ENCODE measurements at regions not wholly inside any gene's neighbourhood (a gene's known extent, or its start where the extent isn't known, plus 50 kb on each side); places are given as distances from the start of the nearest gene placed in this dataset.

DNA sequence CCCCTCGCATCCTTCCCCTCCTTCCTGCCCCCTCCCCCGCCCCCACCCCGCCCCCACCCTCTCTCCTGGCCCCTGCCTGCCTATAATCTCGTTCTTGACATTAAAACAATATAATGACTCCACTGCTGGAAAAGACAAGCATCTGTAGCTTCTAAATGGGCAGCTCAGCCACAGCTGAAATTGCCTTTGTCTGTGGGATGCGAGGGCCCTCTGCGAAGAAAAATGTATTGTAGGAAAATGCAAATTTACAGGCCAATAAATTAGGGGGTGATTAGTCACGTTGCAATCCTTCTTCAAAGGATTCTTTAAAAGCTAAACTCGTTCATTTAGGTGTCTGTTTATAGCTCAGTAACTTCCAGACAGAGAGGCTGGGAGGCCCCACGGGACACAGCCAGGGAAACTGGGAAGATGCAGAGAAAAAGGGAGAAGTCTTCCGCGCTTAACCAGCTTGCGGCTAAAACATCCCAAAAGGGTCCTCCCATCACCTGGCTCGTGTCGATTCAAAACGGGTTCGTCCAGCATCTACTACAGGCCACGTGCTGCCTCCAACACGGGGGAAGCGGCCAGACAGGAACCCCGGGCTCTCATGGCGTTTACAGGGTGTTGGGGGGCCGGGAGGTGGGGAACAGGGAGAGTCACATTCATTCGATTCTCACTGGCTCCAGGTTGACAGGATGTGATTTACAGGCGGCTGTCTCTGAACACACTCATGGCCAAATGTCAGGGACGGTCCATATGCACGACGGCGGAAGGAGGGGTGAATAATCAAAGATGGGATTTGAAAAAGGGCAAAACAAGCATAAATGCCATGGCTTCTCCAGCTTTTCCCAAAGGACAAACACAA is 100.5 kb upstream of the ZBTB40 start:
- Histone ChIP-seq H3K4me3 (ENCODE audit: low read depth in 1 of 2, low read length in 2 of 2) (no peak overlapping the region), H4K20me1 (ENCODE audit: insufficient read depth, low read length) (no peaks in the 10 kb centered on the region), H3K79me2 (ENCODE audit: insufficient read depth, low read length) (no peaks in the 10 kb centered on the region), H3K27me3 (ENCODE audit: insufficient read depth, low read length, poor library complexity) (peaks cover 28% of the 10 kb centered on the region), H3K36me3 (ENCODE audit: insufficient read depth, low read length) (no peaks in the 10 kb centered on the region), H3K9ac (ENCODE audit: low read depth, low read length) (no peak overlapping the region), H3K4me1 (ENCODE audit: insufficient read depth, low read length) (no peaks in the 10 kb centered on the region), H3K4me2 (ENCODE audit: insufficient read depth, low read length) (no peak overlapping the region), H2AFZ (ENCODE audit: low read depth, low read length) (no peak overlapping the region), H3K9me3 (ENCODE audit: insufficient read depth, low read length, severe bottlenecking) (no peaks in the 10 kb centered on the region), H3K27ac (ENCODE audit: low read length) (no peak overlapping the region)
- no peak for ATAC-seq (ENCODE audit: insufficient read depth, low read depth)
- no peak for TF ChIP-seq EZH2 (IDR thresholded peaks at IDR 0.05; ENCODE audit: borderline replicate concordance, low read depth, low read length, severe bottlenecking)
- no peak for DNase-seq

DNA sequence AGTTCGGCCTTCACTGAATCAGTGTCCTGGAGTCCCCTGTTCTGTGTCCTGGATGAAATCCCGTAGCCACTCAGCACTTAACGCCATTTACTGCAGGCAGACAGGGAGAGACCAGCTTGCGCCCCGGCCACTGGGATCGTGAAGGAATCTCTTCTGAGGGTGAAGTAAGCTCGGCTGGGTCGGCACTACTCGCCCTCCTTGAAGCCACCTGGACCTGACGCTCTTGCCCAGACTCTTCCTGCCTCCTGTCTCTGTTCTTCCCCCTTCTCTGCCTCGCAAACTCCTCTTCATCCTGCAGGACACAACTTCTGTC is 99.9 kb upstream of the ZBTB40 start:
- TF ChIP-seq, protein P1, sequence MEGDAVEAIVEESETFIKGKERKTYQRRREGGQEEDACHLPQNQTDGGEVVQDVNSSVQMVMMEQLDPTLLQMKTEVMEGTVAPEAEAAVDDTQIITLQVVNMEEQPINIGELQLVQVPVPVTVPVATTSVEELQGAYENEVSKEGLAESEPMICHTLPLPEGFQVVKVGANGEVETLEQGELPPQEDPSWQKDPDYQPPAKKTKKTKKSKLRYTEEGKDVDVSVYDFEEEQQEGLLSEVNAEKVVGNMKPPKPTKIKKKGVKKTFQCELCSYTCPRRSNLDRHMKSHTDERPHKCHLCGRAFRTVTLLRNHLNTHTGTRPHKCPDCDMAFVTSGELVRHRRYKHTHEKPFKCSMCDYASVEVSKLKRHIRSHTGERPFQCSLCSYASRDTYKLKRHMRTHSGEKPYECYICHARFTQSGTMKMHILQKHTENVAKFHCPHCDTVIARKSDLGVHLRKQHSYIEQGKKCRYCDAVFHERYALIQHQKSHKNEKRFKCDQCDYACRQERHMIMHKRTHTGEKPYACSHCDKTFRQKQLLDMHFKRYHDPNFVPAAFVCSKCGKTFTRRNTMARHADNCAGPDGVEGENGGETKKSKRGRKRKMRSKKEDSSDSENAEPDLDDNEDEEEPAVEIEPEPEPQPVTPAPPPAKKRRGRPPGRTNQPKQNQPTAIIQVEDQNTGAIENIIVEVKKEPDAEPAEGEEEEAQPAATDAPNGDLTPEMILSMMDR (IDR thresholded peaks at IDR 0.05; ENCODE audit: borderline replicate concordance, extremely low read depth, low read length, poor library complexity, severe bottlenecking) = no peak
- no peak for TF ChIP-seq EZH2 (IDR thresholded peaks at IDR 0.05; ENCODE audit: borderline replicate concordance, low read depth, low read length, severe bottlenecking)
- H4K20me1 ChIP-seq (ENCODE audit: insufficient read depth, low read length) = no peaks in the 10 kb centered on the region
- ATAC-seq (ENCODE audit: insufficient read depth, low read depth) (no peak), DNase-seq (no peak)
- H2AFZ ChIP-seq (ENCODE audit: low read depth, low read length) = no peak overlapping the region
- H3K36me3 ChIP-seq (ENCODE audit: insufficient read depth, low read length) = no peaks in the 10 kb centered on the region
- no peaks in the 10 kb centered on the region for H3K4me1 ChIP-seq (ENCODE audit: insufficient read depth, low read length)
- peaks cover 28% of the 10 kb centered on the region for H3K27me3 ChIP-seq (ENCODE audit: insufficient read depth, low read length, poor library complexity)
- no peak overlapping the region for H3K4me2 ChIP-seq (ENCODE audit: insufficient read depth, low read length)
- H3K27ac ChIP-seq (ENCODE audit: low read length) = no peak overlapping the region
- H3K4me3 ChIP-seq (ENCODE audit: low read depth in 1 of 2, low read length in 2 of 2) = no peak overlapping the region
- no peak overlapping the region for H3K9ac ChIP-seq (ENCODE audit: low read depth, low read length)
- H3K9me3 ChIP-seq (ENCODE audit: insufficient read depth, low read length, severe bottlenecking) = no peaks in the 10 kb centered on the region
- no peaks in the 10 kb centered on the region for H3K79me2 ChIP-seq (ENCODE audit: insufficient read depth, low read length)

DNA sequence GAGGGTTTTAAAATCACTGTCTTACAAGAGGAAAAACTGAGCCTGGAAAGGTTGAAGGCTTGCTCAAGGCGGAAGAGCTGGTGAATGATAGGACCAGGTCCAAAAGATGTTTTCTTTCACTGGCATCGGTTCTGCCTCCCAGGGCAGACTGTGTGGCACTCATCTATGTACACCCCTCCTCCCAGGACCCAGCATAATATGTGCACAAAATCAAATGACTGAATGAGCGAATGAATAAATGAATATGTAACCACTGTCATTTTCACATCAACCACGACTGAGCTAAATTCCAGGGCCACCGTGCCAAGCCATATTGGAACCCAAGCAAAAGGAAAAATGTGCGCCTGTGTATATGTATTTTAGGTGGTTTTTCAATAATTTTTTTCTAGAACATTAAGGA is 99.3 kb upstream of the ZBTB40 start:
- no peak overlapping the region for H2AFZ ChIP-seq (ENCODE audit: low read depth, low read length)
- TF ChIP-seq, protein P1 (IDR thresholded peaks at IDR 0.05; ENCODE audit: borderline replicate concordance, extremely low read depth, low read length, poor library complexity, severe bottlenecking) = no peak
- no peak for TF ChIP-seq EZH2 (IDR thresholded peaks at IDR 0.05; ENCODE audit: borderline replicate concordance, low read depth, low read length, severe bottlenecking)
- no peak overlapping the region for H3K4me3 ChIP-seq (ENCODE audit: low read depth in 1 of 2, low read length in 2 of 2)
- no peaks in the 10 kb centered on the region for H3K9me3 ChIP-seq (ENCODE audit: insufficient read depth, low read length, severe bottlenecking)
- H3K4me2 ChIP-seq (ENCODE audit: insufficient read depth, low read length) = no peak overlapping the region
- no peak overlapping the region for H3K27ac ChIP-seq (ENCODE audit: low read length)
- peaks cover 28% of the 10 kb centered on the region for H3K27me3 ChIP-seq (ENCODE audit: insufficient read depth, low read length, poor library complexity)
- no peak for DNase-seq
- no peak overlapping the region for H3K9ac ChIP-seq (ENCODE audit: low read depth, low read length)
- ATAC-seq (ENCODE audit: insufficient read depth, low read depth) = no peak
- no peaks in the 10 kb centered on the region for H3K4me1 ChIP-seq (ENCODE audit: insufficient read depth, low read length)
- no peaks in the 10 kb centered on the region for H3K36me3 ChIP-seq (ENCODE audit: insufficient read depth, low read length)
- no peaks in the 10 kb centered on the region for H3K79me2 ChIP-seq (ENCODE audit: insufficient read depth, low read length)
- H4K20me1 ChIP-seq (ENCODE audit: insufficient read depth, low read length) = no peaks in the 10 kb centered on the region

DNA sequence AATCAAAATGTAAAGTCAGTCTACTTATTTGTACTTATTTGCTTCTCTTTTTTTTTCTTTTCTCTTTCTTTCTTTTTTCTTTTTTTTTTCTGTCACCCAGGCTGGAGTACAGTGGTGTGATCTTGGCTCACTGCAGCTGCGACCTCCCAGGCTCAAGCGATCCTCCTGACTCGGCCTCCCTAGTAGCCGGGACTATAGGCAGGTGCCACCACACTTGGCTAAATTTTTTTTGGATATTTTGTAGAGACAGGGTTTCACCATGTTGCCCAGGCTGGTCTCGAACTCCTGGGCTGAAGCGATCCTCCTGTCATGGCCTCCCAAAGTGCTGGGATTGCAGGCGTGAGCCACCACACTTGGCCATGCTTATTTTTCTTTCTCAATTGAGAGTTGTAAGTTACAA is 98.8 kb upstream of the ZBTB40 start:
- Histone ChIP-seq H3K79me2 (ENCODE audit: insufficient read depth, low read length) (no peaks in the 10 kb centered on the region), H3K27ac (ENCODE audit: low read length) (no peak overlapping the region), H2AFZ (ENCODE audit: low read depth, low read length) (no peak overlapping the region), H3K4me2 (ENCODE audit: insufficient read depth, low read length) (no peak overlapping the region), H3K27me3 (ENCODE audit: insufficient read depth, low read length, poor library complexity) (peaks cover 28% of the 10 kb centered on the region), H3K36me3 (ENCODE audit: insufficient read depth, low read length) (no peaks in the 10 kb centered on the region), H4K20me1 (ENCODE audit: insufficient read depth, low read length) (no peaks in the 10 kb centered on the region), H3K9me3 (ENCODE audit: insufficient read depth, low read length, severe bottlenecking) (no peaks in the 10 kb centered on the region), H3K4me1 (ENCODE audit: insufficient read depth, low read length) (no peaks in the 10 kb centered on the region), H3K9ac (ENCODE audit: low read depth, low read length) (no peak overlapping the region), H3K4me3 (ENCODE audit: low read depth in 1 of 2, low read length in 2 of 2) (no peak overlapping the region)
- DNase-seq (no peak), ATAC-seq (ENCODE audit: insufficient read depth, low read depth) (no peak)
- TF ChIP-seq EZH2 (IDR thresholded peaks at IDR 0.05; ENCODE audit: borderline replicate concordance, low read depth, low read length, severe bottlenecking) = no peak
- TF ChIP-seq, protein P1 (IDR thresholded peaks at IDR 0.05; ENCODE audit: borderline replicate concordance, extremely low read depth, low read length, poor library complexity, severe bottlenecking) = no peak
